ENCODE measurements at regions not wholly inside any gene's neighbourhood (a gene's known extent, or its start where the extent isn't known, plus 50 kb on each side); places are given as distances from the start of the nearest gene placed in this dataset.

- no peak for DNase-seq (ENCODE audit: low read depth in 2 of 2)
Measured at GRCh38 chr4:26020083-26020668, 106.2 kb downstream of the SMIM20 start.

- DNase-seq (ENCODE audit: low read depth in 2 of 2): no peak
Measured at GRCh38 chr4:26020881-26021280, 106.9 kb downstream of the SMIM20 start.

- no peak for DNase-seq (ENCODE audit: low read depth in 2 of 2)
Measured at GRCh38 chr4:26021417-26022345, 107.7 kb downstream of the SMIM20 start.

GRCh38 chr4:26022346-26023202 is 108.6 kb downstream of the SMIM20 start:
- DNase-seq (ENCODE audit: low read depth in 2 of 2): no peak

GRCh38 chr4:26023203-26023972 is 109.4 kb downstream of the SMIM20 start:
- DNase-seq (ENCODE audit: low read depth in 2 of 2): no peak

GRCh38 chr4:26024079-26024478 is 110.1 kb downstream of the SMIM20 start:
- DNase-seq (ENCODE audit: low read depth in 2 of 2): no peak

- no peak for DNase-seq (ENCODE audit: low read depth in 2 of 2)
Measured at GRCh38 chr4:26028133-26028792, 114.2 kb downstream of the SMIM20 start.

GRCh38 chr4:26028793-26029567 is 115.0 kb downstream of the SMIM20 start:
- peak; percentile 44 to 74 for DNase-seq (ENCODE audit: low read depth in 2 of 2)

- DNase-seq (ENCODE audit: low read depth in 2 of 2): no peak
Measured at GRCh38 chr4:26029568-26030131, 115.6 kb downstream of the SMIM20 start.

- no peak for DNase-seq (ENCODE audit: low read depth in 2 of 2)
Measured at GRCh38 chr4:26030260-26030667, 116.2 kb downstream of the SMIM20 start.

GRCh38 chr4:26030780-26031179 is 116.8 kb downstream of the SMIM20 start:
- DNase-seq (ENCODE audit: low read depth in 2 of 2): no peak

GRCh38 chr4:26031704-26032103 is 117.7 kb downstream of the SMIM20 start:
- no peak for DNase-seq (ENCODE audit: low read depth in 2 of 2)

- DNase-seq (ENCODE audit: low read depth in 2 of 2): no peak
Measured at GRCh38 chr4:26032142-26032541, 118.1 kb downstream of the SMIM20 start.

- no peak for DNase-seq (ENCODE audit: low read depth in 2 of 2)
Measured at GRCh38 chr4:26032630-26033317, 118.8 kb downstream of the SMIM20 start.

GRCh38 chr4:26033389-26033788 is 119.4 kb downstream of the SMIM20 start:
- DNase-seq (ENCODE audit: low read depth in 2 of 2): no peak

- no peak for DNase-seq (ENCODE audit: low read depth in 2 of 2)
Measured at GRCh38 chr4:26034849-26035248, 120.8 kb downstream of the SMIM20 start.

- no peak for DNase-seq (ENCODE audit: low read depth in 2 of 2)
Measured at GRCh38 chr4:26035921-26036320, 121.9 kb downstream of the SMIM20 start.

- DNase-seq (ENCODE audit: low read depth in 2 of 2): no peak
Measured at GRCh38 chr4:26039639-26040359, 125.8 kb downstream of the SMIM20 start.

- no peak for DNase-seq (ENCODE audit: low read depth in 2 of 2)
Measured at GRCh38 chr4:26044524-26044923, 130.5 kb downstream of the SMIM20 start.

Measured in stimulated activated CD4-positive, alpha-beta T cell treated with anti-CD3 and anti-CD28 coated beads, Interleukin-1b, Interleukin-23, amount 100 ng/mL, for 4 hours (primary cell).